Head of caudate nucleus (tissue), 42 donors: ENCODE measurements at regions not wholly inside any gene's neighbourhood (a gene's known extent, or its start where the extent isn't known, plus 50 kb on each side); places are given as distances from the start of the nearest gene placed in this dataset.

Source experiments
- DNase-seq, 42 donors: peaks; one replicate each; pipeline versions ENCODE4 v3.0.0 to v3.0.0-alpha.2; 2020 to 2021; ENCODE audit warnings: mixed read lengths in 7 of 42
- intact Hi-C: fragments of 100-400 bp; cut with DNase I; formaldehyde crosslinking; loops from one replicate; pipeline ENCODE4 v1.15.0; 2022

DNA sequence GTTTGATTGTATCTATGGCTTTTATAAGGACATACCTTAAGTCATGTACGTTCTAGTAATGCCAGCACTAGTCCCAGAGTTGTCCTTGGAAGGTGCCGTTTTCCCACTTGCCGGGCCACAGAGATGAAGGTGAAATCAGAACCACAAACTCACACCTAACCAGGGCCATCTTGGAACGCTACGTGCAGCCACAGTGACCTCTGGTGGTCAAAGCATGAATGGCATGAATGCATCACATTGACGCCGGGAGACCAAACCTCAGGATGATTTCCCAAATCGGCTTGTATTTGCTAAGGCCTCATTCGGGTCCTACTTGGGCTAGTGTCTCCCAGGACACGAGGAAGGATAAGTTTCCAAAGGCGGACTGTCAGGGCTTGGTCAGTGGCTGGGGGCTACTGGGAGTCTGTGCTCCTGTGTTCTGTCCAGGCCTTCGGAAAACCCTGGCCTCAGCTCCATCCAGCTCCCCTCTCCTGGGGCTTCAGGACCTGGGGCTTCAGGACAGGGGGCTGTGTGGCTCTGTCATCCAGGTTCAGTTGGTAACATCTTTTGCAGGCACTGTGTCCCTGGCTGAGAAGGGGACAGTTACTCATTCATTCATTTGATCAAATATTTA lies 260.5 kb downstream of the PRDM2 start:
- intact Hi-C loops, result loop anchor here (2.0 kb wide), 1 partner anchor 294 kb away; no protein-coding TSS in a partner anchor
- peak; percentile 32 to 92 (median 78) for DNase-seq

DNA sequence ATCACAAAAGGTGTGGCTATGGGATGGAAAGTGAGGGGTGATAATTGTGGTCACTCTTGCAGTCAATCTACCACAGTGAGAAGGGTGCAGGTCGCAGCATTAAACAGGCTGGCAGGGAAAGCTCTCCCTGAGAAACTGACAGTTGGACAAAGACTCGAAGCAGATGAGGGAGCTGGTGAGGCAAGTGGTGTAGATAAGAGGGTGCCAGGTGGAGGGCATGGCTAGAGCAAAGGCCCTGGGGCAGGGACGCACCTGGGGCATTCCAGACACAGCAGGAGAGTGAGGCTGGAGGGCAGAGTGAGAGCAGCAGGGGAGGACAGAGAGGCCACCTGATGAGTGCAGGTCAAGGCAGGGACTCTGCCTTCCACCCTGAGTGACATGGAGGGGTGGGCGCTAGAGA lies 264.8 kb downstream of the PRDM2 start:
- intact Hi-C loops, result no loop called here
- no peak for DNase-seq

DNA sequence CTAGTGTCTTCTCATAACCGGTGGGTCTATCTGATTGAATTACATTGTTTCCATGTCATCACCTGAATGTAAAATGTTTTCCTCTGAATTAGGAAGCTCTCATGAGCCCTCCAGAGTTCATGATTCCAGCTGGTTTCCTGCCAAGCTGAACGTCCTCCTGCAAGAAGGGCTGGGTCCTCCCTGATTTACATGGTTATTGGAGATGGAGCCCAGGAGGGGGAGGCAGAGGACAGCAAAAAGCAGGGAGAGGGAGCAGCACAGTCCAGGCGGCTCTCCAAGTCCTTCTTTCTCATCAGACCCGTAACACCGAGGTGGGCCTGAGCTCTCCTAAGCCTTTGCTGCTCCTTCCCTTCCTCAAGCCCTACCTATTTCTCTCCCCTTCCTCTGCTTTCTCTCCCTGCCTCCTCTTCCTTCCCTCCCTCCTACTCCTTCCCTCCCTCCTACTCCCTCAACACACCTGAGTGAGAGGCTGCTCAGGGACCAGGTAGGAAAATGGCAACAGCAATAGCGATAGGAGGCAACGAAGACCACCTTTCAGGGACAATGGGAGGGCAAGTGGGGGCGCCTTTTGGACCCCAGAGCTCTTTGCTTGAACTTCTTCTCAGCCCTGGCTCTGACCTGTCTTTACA lies 265.9 kb downstream of the PRDM2 start:
- peak in 41 of 42 donors; percentile 16 to 77 (median 57) for DNase-seq
- intact Hi-C loops, result no loop called here

DNA sequence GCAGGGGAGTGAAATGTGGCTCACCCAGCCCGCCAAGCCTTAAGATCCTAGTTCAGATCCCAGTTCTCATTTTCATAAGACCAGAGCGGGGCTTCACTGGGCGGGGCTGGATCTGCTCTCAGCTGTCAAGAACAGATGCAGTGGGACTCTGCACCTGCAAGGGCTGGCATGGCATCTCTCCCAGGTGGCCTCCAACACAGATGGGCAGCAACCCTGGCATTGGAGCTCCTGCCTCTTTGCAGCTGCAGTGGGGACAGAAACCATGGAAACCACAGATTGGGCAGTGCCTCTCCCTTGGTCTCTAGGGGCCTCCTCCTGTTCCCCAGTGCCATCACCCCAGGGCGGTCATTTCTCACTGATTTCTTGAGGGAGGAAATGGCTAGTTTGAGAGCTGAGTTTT lies 267.7 kb downstream of the PRDM2 start:
- intact Hi-C loops, result no loop called here
- DNase-seq, result no peak

DNA sequence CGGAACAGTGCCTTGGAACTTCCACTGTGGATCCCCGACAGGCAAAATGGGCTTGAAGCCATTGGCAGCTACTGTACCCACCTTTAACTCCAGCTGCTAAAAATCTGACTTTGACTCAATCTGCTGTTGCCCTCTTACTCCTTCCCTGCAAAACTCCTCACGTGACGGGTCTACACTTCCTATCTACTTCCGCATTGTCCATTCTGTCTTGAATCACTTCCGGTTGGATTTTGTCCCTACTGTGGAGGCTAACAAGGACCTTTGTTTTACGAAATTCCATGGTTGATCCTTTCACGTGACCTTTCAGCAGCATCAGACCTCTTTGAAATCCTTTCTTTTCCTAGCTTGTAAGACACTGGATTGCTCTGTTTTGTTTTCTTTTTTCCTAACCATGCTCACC lies 268.4 kb downstream of the PRDM2 start:
- no peak for DNase-seq
- intact Hi-C loops, result no loop called here

DNA sequence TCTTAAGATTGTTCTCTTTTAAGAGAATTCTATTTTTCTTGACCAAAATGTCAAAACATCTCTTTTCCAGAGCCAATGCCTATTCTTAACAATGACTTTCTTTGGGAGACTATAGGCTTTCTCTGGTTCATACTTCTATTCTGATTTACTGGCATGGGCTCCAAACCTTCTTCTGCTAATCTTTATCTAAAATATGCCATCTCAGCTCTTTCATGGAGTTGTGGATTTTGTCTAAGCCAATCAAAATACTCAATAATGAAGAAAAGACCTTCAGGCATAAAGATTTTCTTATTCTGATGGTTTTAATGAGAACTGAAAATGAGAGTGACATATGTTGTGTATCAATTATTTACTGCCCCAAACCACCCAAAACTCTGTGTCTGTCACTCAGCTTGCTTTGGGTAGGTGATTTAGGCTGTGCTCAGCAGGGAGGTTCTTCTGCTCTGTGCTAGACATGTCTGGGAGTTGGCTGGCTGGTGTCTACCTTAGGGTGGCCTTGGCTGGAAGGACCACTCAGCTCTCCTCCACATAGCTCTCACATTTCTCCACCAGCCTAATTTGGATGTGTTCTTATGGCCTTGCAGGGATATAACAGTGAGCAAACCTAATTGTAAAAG lies 270.8 kb downstream of the PRDM2 start:
- intact Hi-C loops, result no loop called here
- no peak for DNase-seq

DNA sequence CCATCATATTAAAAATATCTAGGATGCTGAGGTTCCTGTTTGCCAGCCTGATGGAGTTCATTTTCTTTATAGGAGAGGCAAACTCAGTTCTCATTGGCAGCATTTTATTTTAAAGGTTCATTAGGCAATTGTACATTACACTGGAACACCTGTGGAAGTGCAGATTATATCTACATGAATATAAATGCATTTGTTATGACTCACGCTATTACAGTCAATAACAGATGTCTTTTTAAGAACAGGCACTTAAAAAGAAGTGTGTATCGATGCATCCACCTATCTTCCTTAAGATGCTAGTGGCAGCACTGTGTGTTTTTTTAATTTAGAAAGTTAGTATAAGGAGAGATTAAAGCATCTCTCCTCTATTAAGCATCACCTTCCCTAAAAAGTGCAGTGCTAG lies 276.5 kb downstream of the PRDM2 start:
- DNase-seq, result no peak
- intact Hi-C loops, result no loop called here

DNA sequence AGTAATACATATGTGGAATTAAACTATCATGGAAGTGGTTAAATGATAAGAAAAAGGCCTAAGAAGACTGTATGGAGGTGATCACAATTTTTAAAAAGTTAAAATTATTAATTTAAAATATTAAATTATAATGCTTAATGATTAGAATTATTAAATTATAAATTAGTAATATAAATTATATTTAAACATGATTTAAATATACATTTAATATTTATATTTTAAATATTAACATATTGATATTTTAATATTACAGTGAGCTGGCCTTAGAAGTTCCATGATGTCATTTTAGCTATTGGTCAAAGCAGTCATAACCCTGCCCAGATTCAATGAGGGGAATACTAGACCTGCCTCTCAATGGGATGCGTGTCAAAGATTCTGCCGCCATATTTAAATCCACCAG lies 281.2 kb downstream of the PRDM2 start:
- intact Hi-C loops, result no loop called here
- DNase-seq, result no peak

DNA sequence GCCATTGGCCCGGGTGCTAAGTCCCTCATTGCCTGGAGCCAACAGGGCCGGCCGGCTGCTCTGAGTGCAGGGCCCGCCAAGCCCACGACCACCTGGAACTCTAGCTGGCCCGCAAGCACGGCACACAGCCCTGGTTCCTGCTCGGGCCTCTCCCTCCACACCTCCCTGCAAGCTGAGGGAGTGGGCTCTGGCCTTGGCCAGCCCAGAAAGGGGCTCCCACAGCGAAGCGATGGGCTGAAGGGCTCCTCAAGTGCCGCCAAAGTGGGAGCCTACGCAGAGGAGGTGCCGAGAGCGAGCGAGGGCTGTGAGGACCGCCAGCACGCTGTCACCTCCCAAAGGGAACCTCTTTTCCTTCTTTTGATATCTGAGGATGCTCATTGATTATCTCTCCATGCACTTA lies 283.4 kb downstream of the PRDM2 start:
- DNase-seq, result no peak
- intact Hi-C loops, result no loop called here

DNA sequence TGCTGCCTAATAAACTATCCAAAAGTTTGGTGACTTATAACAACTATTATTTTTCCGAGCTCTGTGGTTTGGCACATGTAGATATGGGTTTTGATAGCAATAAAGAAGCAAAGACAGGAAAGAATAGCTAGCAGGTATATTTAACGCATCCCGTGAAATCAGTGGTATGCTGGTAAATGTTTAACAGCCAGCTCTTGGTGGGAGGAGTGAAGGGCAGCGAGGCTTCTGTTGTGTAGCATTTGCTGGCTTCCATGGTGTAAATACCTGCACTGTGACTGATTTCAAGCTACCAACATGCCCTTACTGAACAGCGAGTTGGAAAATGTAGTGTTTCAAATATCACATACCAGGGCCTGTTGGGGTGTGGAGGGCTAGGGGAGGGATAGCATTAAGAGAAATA lies 291.0 kb downstream of the PRDM2 start:
- no peak for DNase-seq
- intact Hi-C loops, result no loop called here

DNA sequence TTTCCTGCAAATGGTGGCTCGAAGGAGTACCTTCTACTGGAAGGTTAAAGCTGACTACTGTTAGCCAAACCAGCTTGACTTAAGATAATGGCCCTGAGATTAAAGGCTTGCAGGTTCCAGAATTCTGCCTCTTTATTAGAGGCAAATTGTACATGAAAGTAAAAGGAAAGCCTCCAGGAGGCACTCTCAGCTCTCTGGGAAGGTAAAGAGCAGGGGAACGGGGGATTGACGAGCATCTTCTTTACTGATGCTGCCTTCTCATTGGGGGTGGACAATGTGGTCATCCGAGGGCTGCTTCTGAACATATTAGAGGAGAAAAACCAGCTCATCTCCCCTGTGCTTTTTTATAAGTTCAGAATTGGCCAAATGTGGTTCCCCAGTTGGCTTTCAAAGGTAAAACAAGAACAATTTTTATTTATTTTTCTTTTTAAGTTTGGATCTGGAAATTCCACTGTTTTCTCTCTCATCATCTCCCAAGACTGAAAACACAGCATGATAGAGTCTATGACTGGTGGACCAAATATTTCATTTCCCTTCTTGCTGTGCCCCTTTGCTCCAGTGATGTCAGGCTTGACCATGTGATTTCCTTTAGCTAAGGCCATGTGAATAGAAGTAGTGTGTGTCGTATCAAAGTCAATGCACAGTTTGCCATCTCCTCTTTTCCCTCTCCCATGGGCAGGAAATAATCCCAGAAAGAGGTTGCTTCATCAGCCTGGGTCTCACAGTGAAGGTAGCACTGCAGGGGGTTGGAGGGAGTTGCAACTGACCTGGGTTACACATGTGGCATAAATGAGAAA lies 292.7 kb downstream of the PRDM2 start:
- DNase-seq, result no peak
- intact Hi-C loops, result no loop called here

DNA sequence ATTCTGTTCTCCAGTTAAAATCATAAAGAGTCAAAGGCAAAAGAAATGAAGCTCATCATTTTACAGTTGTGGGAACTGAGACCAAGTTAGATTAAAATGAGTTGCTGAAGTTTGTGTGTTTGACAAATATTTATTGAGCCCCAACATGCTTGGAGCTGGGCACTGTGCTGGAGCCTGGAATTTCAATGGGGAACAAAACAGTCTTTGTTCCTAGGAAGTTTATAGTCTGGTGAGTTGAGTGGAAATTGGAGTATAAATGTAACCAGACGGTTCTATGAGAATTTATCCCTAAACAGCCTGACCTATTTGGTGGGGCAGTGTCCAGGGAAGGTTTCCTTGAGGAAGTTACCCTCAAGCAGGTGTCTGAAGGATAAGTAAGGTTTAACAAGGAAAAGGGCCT lies 294.4 kb downstream of the PRDM2 start:
- intact Hi-C loops, result no loop called here

DNA sequence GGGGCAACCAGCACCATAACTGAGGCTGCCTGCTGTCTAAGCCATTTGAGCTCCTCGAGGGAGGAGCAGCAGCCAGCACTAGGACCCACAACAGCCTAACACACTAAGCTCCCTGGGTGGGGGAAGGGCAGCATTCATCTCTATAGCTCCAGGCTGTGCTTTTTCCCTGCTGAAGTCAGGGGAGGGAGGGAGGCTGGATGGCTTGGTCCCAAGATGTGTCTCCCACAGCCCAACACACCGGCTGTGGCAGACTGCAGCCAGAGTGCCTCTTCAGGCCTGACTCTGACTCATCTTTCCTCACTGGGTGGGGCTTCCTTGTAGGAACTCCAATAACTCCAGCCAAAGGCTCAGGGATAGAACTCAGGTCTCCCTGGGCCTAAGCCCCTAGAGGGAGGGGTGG lies 296.3 kb downstream of the PRDM2 start:
- intact Hi-C loops, result no loop called here
- DNase-seq, result no peak

More for the DNA sequence above, 294.4 kb downstream of the PRDM2 start:
- DNase-seq, result no peak

DNA sequence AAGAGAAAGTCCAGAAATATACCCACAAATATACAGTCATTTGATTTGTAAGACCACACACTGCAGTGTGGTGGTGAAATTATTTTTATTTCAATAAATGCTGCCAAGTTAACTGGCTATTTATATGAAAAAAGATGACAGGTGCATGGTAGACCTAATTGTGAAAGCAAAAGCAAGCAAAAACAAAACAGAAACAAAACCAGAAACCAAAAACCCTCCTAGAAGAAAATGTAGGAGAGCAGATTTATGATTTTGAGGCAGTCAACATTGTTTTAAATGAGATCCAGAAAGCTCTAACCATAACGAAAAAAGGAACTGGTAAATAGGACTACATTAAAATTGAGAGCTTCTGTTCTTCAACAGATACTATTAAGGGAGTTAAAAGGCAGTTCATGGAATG lies 303.6 kb downstream of the PRDM2 start:
- intact Hi-C loops, result no loop called here
- no peak for DNase-seq

DNA sequence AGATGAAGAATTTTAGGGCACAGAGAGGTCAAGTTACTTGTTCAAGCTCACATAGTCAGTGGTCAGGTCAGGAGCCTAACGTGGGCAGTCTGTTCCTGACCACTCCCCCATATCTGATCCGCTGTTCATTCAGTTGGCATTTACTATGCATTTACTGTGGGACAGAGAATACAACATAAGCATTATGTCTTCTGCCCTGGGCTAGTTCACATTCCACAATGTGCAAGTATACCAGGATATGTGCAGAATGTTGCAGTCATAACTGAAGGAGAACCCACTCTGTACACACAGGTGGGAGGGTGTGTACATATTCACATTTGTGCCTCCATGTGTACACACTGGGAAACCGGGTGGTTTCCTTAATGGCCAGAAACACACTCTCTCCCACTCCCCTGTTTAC lies 309.6 kb downstream of the PRDM2 start:
- no peak for DNase-seq
- intact Hi-C loops, result no loop called here

DNA sequence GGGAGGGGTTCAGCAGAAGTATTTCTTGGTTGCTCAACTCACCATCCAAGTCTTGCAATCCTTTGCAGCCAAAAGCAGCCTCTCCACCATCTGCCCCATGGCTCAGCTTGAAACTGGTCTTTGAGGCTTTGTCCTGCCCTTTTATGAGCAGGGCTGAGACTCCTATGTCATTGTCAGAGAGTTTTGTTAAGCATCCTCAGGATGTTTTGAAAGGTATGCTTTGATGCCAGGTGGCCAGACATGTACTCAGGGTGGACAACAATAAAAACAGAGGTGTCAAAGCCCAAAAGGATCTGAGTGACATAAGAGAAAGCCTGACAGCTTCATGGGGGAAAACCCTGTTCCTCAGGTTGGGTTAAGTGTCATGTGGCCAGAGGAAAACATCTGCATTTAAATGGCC lies 310.5 kb downstream of the PRDM2 start:
- no peak for DNase-seq
- intact Hi-C loops, result no loop called here

DNA sequence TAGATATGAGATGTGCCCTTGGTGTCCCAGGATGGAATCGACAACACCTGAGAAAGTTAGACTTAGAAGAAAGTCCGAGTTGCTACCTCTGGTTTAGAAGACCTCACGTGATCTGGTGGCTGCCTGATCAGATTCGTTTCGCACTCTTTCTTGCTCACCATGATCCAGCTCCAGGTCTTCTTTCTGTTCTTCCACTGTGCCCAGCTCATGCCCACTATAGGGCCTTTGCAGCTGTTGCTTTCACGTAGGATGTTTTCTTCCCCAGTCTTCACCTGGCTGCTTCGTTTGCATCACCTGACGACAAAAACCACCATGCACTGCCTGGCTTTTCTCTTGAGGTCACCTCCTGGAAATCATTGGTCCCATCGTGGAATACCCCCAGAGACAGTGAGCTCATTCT lies 311.1 kb downstream of the PRDM2 start:
- intact Hi-C loops, result no loop called here

DNA sequence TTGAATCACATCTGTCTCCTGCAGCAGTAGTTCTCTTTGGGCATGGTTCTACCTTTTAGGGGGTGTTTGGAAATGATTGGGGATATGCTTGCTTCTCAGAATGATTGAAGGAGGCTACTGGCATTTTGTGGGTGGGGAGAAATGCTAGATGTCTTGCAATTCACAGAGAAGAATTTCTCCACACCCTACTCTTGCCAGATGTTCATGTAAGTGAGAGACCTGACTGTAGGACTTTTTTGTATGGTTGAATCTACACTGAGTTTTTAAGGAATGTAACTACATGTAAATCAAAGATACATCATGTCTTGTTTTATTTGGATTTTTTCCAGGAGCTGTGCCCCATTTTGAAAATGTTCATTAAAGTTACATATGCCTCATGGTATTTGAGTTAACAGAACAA lies 311.9 kb downstream of the PRDM2 start:
- no peak for DNase-seq

More for the DNA sequence above, 311.1 kb downstream of the PRDM2 start:
- DNase-seq, result no peak

DNA sequence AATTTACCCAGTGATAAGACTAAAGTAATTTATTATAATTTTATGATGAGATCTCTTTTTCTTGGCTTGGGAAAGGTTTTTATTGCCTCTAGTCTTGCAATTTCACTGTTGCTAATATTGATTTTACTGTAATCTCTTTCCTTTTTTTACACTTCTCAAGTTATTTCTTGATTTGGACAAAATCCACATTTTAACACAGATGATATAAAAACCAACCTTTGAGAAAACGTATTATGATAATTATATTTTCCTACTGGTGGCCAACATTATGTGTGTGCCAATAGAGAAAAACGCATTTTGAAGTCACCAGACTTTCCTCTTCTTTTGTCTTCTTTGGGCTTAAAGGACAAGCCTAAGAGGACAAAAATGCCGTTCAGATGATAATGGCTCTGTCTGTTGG lies 314.9 kb downstream of the PRDM2 start:
- DNase-seq, result no peak
- intact Hi-C loops, result no loop called here

More for the DNA sequence above, 311.9 kb downstream of the PRDM2 start:
- intact Hi-C loops, result no loop called here

DNA sequence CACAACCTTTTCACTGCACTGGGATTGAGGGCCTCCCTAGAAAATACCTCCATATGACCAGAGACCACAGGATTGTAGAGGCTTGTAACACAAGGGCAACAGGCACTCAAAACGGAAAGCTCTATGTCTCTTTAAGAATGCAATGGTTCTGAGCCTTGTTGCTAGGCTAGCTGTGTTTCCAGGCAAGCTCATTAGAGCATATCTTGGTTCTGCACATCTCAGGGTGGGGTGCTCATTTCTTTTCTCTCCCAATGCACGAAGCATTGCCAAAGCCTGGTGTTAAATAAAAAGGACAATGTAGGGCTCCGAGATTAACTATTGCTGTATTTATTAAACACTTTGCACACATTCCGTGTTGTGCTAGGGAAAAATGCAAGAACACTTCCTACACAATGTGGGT lies 315.9 kb downstream of the PRDM2 start:
- intact Hi-C loops, result no loop called here
- peak in 5 of 42 donors; percentile 11 to 48 (median 31) for DNase-seq
